Tibial nerve (tissue), 4 donors: ENCODE measurements at regions not wholly inside any gene's neighbourhood (a gene's known extent, or its start where the extent isn't known, plus 50 kb on each side); places are given as distances from the start of the nearest gene placed in this dataset.
"Not testable (repeated sequence)": the region's sequence is repeated elsewhere in the genome, so short reads cannot be mapped to it uniquely, and the experiment has no call there.

Experiments used
- DNase-seq, 2 donors: peaks; one replicate each; pipeline ENCODE4 v3.0.0-alpha.2; 2019; ENCODE audit warnings: low spot score in 2 of 2
- H3K27ac ChIP-seq, 4 donors: fragments of 200-600 bp; sonication (generic) in 3 of 4; one replicate each; pipeline ENCODE4 v1.5.1; 2017 to 2019; ENCODE audit warnings: mild to moderate bottlenecking in 1 of 4
- H3K27me3 ChIP-seq, 2 donors: fragments of 200-600 bp; sonication (generic) in 1 of 2; one replicate each; pipeline versions ENCODE4 v1.5.1 to v1.6.0; 2017 to 2019
- H3K36me3 ChIP-seq, 3 donors: fragments of 200-600 bp; sonication (generic); one replicate each; pipeline ENCODE4 v1.5.1; 2018 to 2019
- H3K4me1 ChIP-seq, 4 donors: fragments of 200-600 bp; sonication (generic) in 3 of 4; one replicate each; pipeline ENCODE4 v1.5.1; 2017 to 2019
- H3K4me3 ChIP-seq, 4 donors: fragments of 200-600 bp; sonication (generic) in 3 of 4; one replicate each; pipeline ENCODE4 v1.5.1; 2017 to 2019; ENCODE audit warnings: mild to moderate bottlenecking in 1 of 4, moderate library complexity in 1 of 4
- H3K9me3 ChIP-seq, 4 donors: fragments of 200-600 bp; sonication (generic) in 3 of 4; one replicate each; pipeline ENCODE4 v1.5.1; 2017 to 2019
- EP300 ChIP-seq, 2 donors: sonication (generic); formaldehyde crosslinking; IDR thresholded peaks; one replicate each; pipeline ENCODE4 v1.6.1; 2017; ENCODE audit warnings: antibody characterized with exemption in 2 of 2, mild to moderate bottlenecking in 1 of 2
- POLR2A ChIP-seq, 2 donors: fragments of 450-650 bp; IDR thresholded peaks; one replicate each; pipeline ENCODE4 v1.6.1; 2017; ENCODE audit warnings: antibody characterized with exemption in 2 of 2, mild to moderate bottlenecking in 2 of 2, moderate library complexity in 2 of 2
- WGBS, 2 donors: methylation state at CpG; one replicate each; pipeline ENCODE4 v1.1.5; 2018; 5-methylcytosine and 5-hydroxymethylcytosine counted together
- TF ChIP-seq, protein P1 (sequence below), 5 experiments: fragments of 200-600 bp in 3 of 5; fragments of 450-650 bp in 2 of 5; sonication (generic) in 3 of 5; IDR thresholded peaks; one replicate each; pipeline ENCODE4 v1.5.1; 2016 to 2019; ENCODE audit warnings: antibody characterized with exemption in 5 of 5, mild to moderate bottlenecking in 3 of 5, moderate library complexity in 2 of 5

DNA sequence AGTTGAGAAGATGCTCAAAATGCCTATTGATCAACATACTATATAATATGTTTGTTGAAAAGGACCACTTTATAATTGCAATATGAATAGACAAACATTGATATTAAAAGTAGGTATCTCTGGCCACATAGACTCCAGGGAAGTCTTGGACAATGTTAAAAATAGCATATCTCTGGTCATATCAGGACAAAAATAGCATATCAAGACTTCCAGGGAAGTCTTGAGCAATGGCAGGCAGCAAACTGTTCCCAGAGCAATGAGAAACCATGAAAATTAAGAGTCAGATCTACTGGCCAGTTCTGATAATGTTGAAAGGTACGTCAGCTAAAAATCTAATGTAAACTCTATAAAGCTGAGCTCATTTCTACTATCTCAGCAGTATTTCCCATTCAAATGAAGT lies 1130.3 kb upstream of the CITED2 start:
- 80 to 95% methylated on average over 1 of the region's 1 CpG for WGBS, 2 donors
- no peak for DNase-seq
- H3K4me3 ChIP-seq, result no peak overlapping the region

DNA sequence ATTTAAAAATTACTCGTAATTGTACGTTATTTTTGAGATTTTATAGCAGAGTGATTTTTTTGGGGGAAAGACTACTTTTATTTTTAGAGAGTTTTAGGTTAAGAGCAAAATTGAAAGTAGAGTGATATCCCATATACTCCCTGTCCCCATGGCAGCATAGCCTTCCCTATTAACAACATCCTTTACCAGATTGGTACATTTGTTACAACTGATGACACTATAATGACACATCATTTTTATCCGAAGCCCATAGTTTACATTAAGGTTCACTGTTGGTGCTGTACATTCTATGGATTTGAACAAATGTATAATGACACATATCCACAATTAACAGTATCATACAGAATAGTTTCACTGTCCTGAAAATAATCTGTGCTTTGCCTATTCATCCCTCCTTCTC lies 1126.4 kb upstream of the CITED2 start:
- no peak for DNase-seq
- TF ChIP-seq EP300 (IDR thresholded peaks at IDR 0.05), result no peak
- H3K4me1 ChIP-seq, result no peaks in the 10 kb centered on the region
- H3K36me3 ChIP-seq, result no peaks in the 10 kb centered on the region
- no peaks in the 10 kb centered on the region for H3K27me3 ChIP-seq
- no peak overlapping the region for H3K27ac ChIP-seq
- WGBS, 2 donors, result 91 to 92% methylated on average over 3 of the region's 3 CpGs
- no peaks in the 10 kb centered on the region for H3K9me3 ChIP-seq
- H3K4me3 ChIP-seq, result no peak overlapping the region

More for the DNA sequence above, 1130.3 kb upstream of the CITED2 start:
- Histone ChIP-seq H3K9me3 (no peaks in the 10 kb centered on the region), H3K36me3 (no peaks in the 10 kb centered on the region), H3K27ac (no peak overlapping the region), H3K4me1 (no peaks in the 10 kb centered on the region), H3K27me3 (no peaks in the 10 kb centered on the region)
- TF ChIP-seq POLR2A (IDR thresholded peaks at IDR 0.05) (no peak), EP300 (IDR thresholded peaks at IDR 0.05) (no peak)
- TF ChIP-seq, protein P1, sequence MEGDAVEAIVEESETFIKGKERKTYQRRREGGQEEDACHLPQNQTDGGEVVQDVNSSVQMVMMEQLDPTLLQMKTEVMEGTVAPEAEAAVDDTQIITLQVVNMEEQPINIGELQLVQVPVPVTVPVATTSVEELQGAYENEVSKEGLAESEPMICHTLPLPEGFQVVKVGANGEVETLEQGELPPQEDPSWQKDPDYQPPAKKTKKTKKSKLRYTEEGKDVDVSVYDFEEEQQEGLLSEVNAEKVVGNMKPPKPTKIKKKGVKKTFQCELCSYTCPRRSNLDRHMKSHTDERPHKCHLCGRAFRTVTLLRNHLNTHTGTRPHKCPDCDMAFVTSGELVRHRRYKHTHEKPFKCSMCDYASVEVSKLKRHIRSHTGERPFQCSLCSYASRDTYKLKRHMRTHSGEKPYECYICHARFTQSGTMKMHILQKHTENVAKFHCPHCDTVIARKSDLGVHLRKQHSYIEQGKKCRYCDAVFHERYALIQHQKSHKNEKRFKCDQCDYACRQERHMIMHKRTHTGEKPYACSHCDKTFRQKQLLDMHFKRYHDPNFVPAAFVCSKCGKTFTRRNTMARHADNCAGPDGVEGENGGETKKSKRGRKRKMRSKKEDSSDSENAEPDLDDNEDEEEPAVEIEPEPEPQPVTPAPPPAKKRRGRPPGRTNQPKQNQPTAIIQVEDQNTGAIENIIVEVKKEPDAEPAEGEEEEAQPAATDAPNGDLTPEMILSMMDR (IDR thresholded peaks at IDR 0.05), result no peak

DNA sequence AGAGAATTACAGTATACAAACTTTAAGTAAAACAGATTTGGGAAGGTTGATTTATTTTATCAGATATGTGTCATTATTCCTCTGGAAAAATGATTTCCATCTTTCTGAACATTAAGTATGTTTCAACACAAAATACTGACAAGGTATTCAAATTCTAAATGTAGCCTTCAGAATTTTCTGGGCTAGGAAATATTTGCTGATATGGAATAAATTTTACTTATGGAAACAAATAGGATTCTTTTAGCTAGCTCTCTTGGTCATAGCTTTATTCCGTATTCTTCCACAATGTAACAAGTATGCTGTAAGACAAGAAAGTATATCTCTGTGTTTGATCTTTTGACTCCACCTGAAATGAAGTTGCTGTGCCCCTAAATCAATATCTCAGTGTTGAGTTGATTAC lies 1125.2 kb upstream of the CITED2 start:
- no peaks in the 10 kb centered on the region for H3K27me3 ChIP-seq
- H3K9me3 ChIP-seq, result no peaks in the 10 kb centered on the region
- no peaks in the 10 kb centered on the region for H3K36me3 ChIP-seq
- DNase-seq, result no peak
- H3K27ac ChIP-seq, result no peak overlapping the region
- H3K4me1 ChIP-seq, result no peaks in the 10 kb centered on the region
- TF ChIP-seq EP300 (IDR thresholded peaks at IDR 0.05), result no peak
- TF ChIP-seq, protein P1 (IDR thresholded peaks at IDR 0.05), result no peak
- TF ChIP-seq POLR2A (IDR thresholded peaks at IDR 0.05), result no peak
- WGBS, 2 donors, result 89 to 97% methylated on average over 1 of the region's 1 CpG
- no peak overlapping the region for H3K4me3 ChIP-seq

DNA sequence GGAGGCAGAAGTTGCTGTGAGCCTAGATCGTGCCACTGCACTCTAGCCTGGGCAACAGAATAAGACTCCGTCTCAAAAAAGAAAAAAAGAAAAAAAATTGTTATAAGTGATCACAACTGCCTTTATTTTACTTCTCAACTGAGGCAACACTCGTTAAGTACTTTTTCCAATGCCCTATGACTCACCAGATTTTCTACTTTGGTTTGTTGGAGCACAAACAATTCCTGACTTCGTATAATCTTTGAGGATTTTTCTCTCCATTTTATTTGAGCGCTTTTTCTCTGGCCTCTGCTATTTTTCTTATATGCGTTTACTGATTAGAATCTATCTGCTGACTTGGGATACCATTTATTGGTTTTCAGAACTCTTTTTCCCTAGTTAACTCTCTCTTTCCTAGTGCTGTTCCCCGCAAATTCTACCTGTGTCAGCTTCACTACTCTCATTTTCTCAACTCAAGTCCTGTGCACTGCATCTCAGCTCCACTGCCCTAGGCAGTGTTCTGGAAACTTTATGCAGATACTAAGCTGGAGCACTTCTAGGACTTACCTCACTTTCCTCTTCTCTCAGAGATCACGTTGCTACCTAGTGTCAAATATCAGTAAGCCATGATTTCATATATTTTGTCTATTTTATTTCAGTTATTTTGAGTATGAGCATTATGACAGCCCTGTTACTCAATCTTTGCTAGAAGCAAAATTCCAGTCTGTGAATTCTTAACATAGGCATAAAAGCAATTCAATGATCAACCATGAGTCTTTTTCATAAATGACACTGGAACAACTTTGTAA lies 1120.1 kb upstream of the CITED2 start:
- Histone ChIP-seq H3K36me3 (no peaks in the 10 kb centered on the region), H3K4me1 (no peaks in the 10 kb centered on the region), H3K27ac (no peak overlapping the region), H3K4me3 (no peak overlapping the region), H3K27me3 (no peaks in the 10 kb centered on the region), H3K9me3 (no peaks in the 10 kb centered on the region)
- WGBS, 2 donors, result 86 to 89% methylated on average over 8 of the region's 8 CpGs
- no peak for DNase-seq
- TF ChIP-seq, protein P1 (IDR thresholded peaks at IDR 0.05), result no peak
- TF ChIP-seq POLR2A (IDR thresholded peaks at IDR 0.05), result no peak
- TF ChIP-seq EP300 (IDR thresholded peaks at IDR 0.05), result no peak

DNA sequence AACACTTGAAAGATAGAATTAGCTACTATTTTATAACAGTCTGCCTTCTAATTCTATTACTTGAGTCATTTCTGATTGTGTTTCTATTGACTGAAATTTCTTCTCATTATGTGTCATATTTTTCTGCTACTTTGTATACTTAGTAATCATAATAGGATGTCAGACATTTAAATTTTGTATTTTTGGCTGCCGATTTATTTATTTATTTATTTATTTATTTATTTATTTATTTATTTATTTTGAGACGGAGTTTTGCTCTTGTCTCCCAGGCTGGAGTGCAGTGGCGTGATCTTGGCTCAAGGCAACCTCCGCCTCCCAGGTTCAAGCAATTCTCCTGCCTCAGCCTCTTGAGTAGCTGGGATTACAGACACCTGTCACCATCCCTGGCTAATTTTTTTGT lies 1119.0 kb upstream of the CITED2 start:
- not testable (repeated sequence) for H3K4me1 ChIP-seq, H3K27ac ChIP-seq, DNase-seq, H3K27me3 ChIP-seq, H3K36me3 ChIP-seq, H3K4me3 ChIP-seq, H3K9me3 ChIP-seq
- 94 to 98% methylated on average over 4 of the region's 4 CpGs for WGBS, 2 donors

DNA sequence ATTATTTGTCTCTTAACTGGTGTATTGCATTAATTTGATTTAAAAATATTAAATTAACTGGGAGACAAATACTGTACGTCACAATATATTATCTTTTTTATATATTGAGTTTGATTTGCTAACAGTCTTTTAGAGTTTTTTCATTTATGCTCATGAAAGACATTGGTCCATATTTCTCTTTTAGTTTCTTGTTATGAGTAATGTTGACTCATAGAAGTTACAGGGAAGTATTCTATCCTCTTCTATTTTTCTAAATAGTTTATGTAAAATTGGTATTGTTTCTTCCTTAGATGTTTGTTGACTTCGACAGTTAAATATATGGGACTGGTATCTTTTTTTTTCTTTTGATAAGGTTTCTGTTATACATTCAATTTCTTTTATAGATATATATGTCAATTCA lies 1115.6 kb upstream of the CITED2 start:
- Histone ChIP-seq H3K27ac (no peak overlapping the region), H3K9me3 (peaks cover 0 to 8% (median 0%) of the 10 kb centered on the region in 4 donors), H3K4me3 (no peak overlapping the region), H3K27me3 (no peaks in the 10 kb centered on the region), H3K36me3 (no peaks in the 10 kb centered on the region), H3K4me1 (peaks cover 0 to 18% (median 4%) of the 10 kb centered on the region in 4 donors)
- WGBS, 2 donors, result 91 to 93% methylated on average over 2 of the region's 2 CpGs
- DNase-seq, result no peak
- TF ChIP-seq, protein P1 (IDR thresholded peaks at IDR 0.05), result no peak
- TF ChIP-seq EP300 (IDR thresholded peaks at IDR 0.05) (no peak), POLR2A (IDR thresholded peaks at IDR 0.05) (no peak)
